HepG2 (cell line): ENCODE measurements at regions not wholly inside any gene's neighbourhood (a gene's known extent, or its start where the extent isn't known, plus 50 kb on each side); places are given as distances from the start of the nearest gene placed in this dataset.

Experiments
- CTCF ChIP-seq: sonication (generic); formaldehyde crosslinking; IDR thresholded peaks from 2 replicates; pipeline ENCODE4 v1.5.0; 2020; ENCODE audit warnings: mild to moderate bottlenecking, missing genetic modification reagents, moderate library complexity
- EZH2 ChIP-seq: conservative IDR thresholded peaks from 2 replicates; pipeline ENCODE4 v1.6.1; 2012; ENCODE audit warnings: mild to moderate bottlenecking, low read depth, low read length, moderate library complexity
- FOXO4 ChIP-seq: sonication (generic); formaldehyde crosslinking; conservative IDR thresholded peaks from 2 replicates; pipeline ENCODE4 v1.8.1; 2023; ENCODE audit warnings: missing genetic modification reagents
- KLF15 ChIP-seq: sonication (generic); formaldehyde crosslinking; IDR thresholded peaks from 2 replicates; pipeline ENCODE4 v1.8.1; 2023; ENCODE audit warnings: borderline replicate concordance, mild to moderate bottlenecking, inconsistent platforms, missing genetic modification reagents, mixed read lengths
- MAX ChIP-seq: IDR thresholded peaks from 2 replicates; pipeline ENCODE4 v1.6.1; 2012; ENCODE audit warnings: inconsistent platforms
- MEF2D ChIP-seq: sonication (generic); formaldehyde crosslinking; IDR thresholded peaks from 2 replicates; pipeline ENCODE4 v1.5.1; 2020; ENCODE audit warnings: mild to moderate bottlenecking, missing genetic modification reagents
- NR1H2 ChIP-seq: sonication (generic); formaldehyde crosslinking; IDR thresholded peaks from 2 replicates; pipeline ENCODE4 v1.8.1; 2022; ENCODE audit warnings: low read depth, missing genetic modification reagents, borderline replicate concordance
- SMC3 ChIP-seq: IDR thresholded peaks from 2 replicates; pipeline ENCODE4 v1.6.1; 2011; ENCODE audit warnings: low read length, improper control_type of control experiment
- ZBTB1 ChIP-seq: sonication (generic); formaldehyde crosslinking; IDR thresholded peaks from 2 replicates; pipeline ENCODE4 v1.4.0; 2020; ENCODE audit warnings: missing genetic modification reagents, borderline replicate concordance
- ZKSCAN1 ChIP-seq: fragments of 150-350 bp; IDR thresholded peaks from 2 replicates; pipeline ENCODE4 v1.6.1; 2014; ENCODE audit warnings: low read length
- ZNF274 ChIP-seq: sonication (generic); formaldehyde crosslinking; IDR thresholded peaks from 2 replicates; pipeline ENCODE4 v1.5.1; 2020; ENCODE audit warnings: mild to moderate bottlenecking, missing genetic modification reagents
- ZNF572 ChIP-seq: sonication (generic); formaldehyde crosslinking; IDR thresholded peaks from 2 replicates; pipeline ENCODE4 v1.5.1; 2020; ENCODE audit warnings: mild to moderate bottlenecking, missing genetic modification reagents
- ZNF577 ChIP-seq: sonication (generic); formaldehyde crosslinking; IDR thresholded peaks from 2 replicates; pipeline ENCODE4 v1.4.0; 2020; ENCODE audit warnings: mild to moderate bottlenecking, low read depth, missing genetic modification reagents, borderline replicate concordance
- ZNF580 ChIP-seq: IDR thresholded peaks from 2 replicates; pipeline ENCODE4 v1.6.1; 2016; ENCODE audit warnings: low read depth, borderline replicate concordance

- TF ChIP-seq MEF2D (CRISPR knock-in tag) (no peak), KLF15 (CRISPR knock-in tag) (no peak), FOXO4 (CRISPR knock-in tag) (no peak), MAX (no peak), ZKSCAN1 (no peak), CTCF (no peak), ZNF580 (CRISPR knock-in tag) (no peak), ZNF572 (CRISPR knock-in tag) (no peak), ZNF577 (CRISPR knock-in tag) (no peak), ZBTB1 (CRISPR knock-in tag) (no peak), EZH2 (no peak), NR1H2 (CRISPR knock-in tag) (no peak), ZNF274 (no peak), SMC3 (no peak)
These were observed 134.9 kb upstream of the CHD1 start for GRCh38 chr5:99063737-99064136.
